ENCODE measurements at regions not wholly inside any gene's neighbourhood (a gene's known extent, or its start where the extent isn't known, plus 50 kb on each side); places are given as distances from the start of the nearest gene placed in this dataset.

DNA sequence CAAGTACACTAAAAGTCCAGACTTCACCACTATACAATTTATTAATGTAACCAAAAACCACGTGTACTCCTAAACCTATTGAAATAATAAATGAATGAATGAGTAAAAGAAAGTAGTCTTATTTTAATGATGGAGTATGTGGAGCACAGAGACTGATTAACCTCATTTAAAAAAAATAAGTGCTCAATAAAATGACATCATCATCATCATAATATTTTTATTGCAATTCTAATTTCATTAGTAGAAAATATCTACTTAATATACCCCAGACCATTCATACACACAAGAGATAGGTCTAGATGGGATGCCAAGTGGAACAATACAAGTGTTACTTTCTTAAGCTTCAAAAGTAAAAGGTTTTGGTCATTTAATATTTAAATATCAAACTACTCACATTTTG, 133.1 kb downstream of the ASB9 start:
- H3K27me3 ChIP-seq (ENCODE audit: control insufficient read depth in 1 of 2, insufficient read depth in 2 of 2, low read length in 2 of 2), result no peaks in the 10 kb centered on the region
- no peak overlapping the region for H3K27ac ChIP-seq (ENCODE audit: low read depth in 1 of 2, low read length in 2 of 2)
- no peaks in the 10 kb centered on the region for H3K36me3 ChIP-seq (ENCODE audit: insufficient read depth, low read length)
- H3K4me3 ChIP-seq (ENCODE audit: low read length), result no peak overlapping the region
- no peak for ATAC-seq (ENCODE audit: poor library complexity)
- H3K9me3 ChIP-seq (ENCODE audit: control insufficient read depth in 1 of 2, insufficient read depth in 1 of 2, low read length in 2 of 2), result no peaks in the 10 kb centered on the region
- H3K4me1 ChIP-seq (ENCODE audit: insufficient read depth, low read length), result no peaks in the 10 kb centered on the region
- Mint-ChIP-seq H3K9me3 (no peaks in the 10 kb centered on the region), H3K36me3 (ENCODE audit: low read depth) (no peaks in the 10 kb centered on the region), H3K4me1 (ENCODE audit: low read depth) (no peaks in the 10 kb centered on the region), H3K4me3 (no peak overlapping the region), H3K27ac (no peak overlapping the region), H3K27me3 (no peaks in the 10 kb centered on the region)
- intact Hi-C loops (cut with DNase I, micrococcal nuclease), result no loop called here
- TF ChIP-seq, protein P1, sequence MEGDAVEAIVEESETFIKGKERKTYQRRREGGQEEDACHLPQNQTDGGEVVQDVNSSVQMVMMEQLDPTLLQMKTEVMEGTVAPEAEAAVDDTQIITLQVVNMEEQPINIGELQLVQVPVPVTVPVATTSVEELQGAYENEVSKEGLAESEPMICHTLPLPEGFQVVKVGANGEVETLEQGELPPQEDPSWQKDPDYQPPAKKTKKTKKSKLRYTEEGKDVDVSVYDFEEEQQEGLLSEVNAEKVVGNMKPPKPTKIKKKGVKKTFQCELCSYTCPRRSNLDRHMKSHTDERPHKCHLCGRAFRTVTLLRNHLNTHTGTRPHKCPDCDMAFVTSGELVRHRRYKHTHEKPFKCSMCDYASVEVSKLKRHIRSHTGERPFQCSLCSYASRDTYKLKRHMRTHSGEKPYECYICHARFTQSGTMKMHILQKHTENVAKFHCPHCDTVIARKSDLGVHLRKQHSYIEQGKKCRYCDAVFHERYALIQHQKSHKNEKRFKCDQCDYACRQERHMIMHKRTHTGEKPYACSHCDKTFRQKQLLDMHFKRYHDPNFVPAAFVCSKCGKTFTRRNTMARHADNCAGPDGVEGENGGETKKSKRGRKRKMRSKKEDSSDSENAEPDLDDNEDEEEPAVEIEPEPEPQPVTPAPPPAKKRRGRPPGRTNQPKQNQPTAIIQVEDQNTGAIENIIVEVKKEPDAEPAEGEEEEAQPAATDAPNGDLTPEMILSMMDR (IDR thresholded peaks at IDR 0.05), result no peak
- ChIA-PET CTCF (no interaction called here), POLR2A (no interaction called here)
- no peak for DNase-seq

DNA sequence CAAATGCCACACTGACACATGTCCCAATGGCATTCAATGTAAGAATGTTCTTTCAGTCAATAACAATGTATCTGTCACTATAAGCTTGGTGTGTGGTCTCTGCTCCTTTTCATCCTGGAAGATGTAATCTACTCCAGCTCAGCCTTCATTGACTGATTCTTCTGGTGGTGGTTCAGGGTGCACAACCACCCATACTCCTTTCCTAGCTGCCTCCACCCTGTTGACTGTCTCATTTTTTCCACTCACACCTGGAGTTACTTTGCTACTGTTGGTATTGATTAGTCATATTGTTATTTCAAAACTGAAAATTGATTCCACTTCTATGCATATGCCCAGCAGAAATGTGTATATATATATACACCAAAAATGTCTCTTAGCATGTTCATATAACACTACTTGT, 140.5 kb downstream of the ASB9 start:
- Mint-ChIP-seq H3K27ac (no peak overlapping the region), H3K27me3 (no peaks in the 10 kb centered on the region), H3K4me3 (no peak overlapping the region), H3K36me3 (ENCODE audit: low read depth) (no peaks in the 10 kb centered on the region), H3K4me1 (ENCODE audit: low read depth) (no peaks in the 10 kb centered on the region), H3K9me3 (no peaks in the 10 kb centered on the region)
- no peaks in the 10 kb centered on the region for H3K9me3 ChIP-seq (ENCODE audit: control insufficient read depth in 1 of 2, insufficient read depth in 1 of 2, low read length in 2 of 2)
- DNase-seq (no peak), ATAC-seq (ENCODE audit: poor library complexity) (no peak)
- TF ChIP-seq, protein P1 (IDR thresholded peaks at IDR 0.05), result no peak
- no peak overlapping the region for H3K27ac ChIP-seq (ENCODE audit: low read depth in 1 of 2, low read length in 2 of 2)
- intact Hi-C loops (cut with DNase I, micrococcal nuclease), result no loop called here
- no peaks in the 10 kb centered on the region for H3K27me3 ChIP-seq (ENCODE audit: control insufficient read depth in 1 of 2, insufficient read depth in 2 of 2, low read length in 2 of 2)
- ChIA-PET POLR2A (no interaction called here), CTCF (no interaction called here)
- no peaks in the 10 kb centered on the region for H3K4me1 ChIP-seq (ENCODE audit: insufficient read depth, low read length)
- no peaks in the 10 kb centered on the region for H3K36me3 ChIP-seq (ENCODE audit: insufficient read depth, low read length)
- no peak overlapping the region for H3K4me3 ChIP-seq (ENCODE audit: low read length)

DNA sequence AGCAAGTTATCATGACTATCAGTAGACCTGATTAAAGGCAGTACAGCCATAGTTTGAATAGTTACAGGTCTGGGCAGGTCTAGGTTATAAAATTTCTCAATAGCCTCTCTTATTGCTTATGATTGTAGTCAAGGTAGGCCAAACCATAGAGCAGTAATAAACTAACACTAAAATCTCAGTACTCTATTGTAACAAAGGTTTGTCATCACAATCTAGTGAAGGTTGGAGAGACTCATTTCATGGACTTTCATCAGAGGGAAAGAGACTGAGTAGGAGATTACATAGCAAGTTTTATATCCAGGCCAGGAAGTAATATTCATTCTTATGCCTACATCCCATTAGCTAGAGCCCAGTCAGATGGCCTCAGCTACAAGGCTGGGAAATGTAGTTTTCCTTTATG, 141.0 kb downstream of the ASB9 start:
- TF ChIP-seq, protein P1 (IDR thresholded peaks at IDR 0.05), result no peak
- no peak overlapping the region for H3K27ac ChIP-seq (ENCODE audit: low read depth in 1 of 2, low read length in 2 of 2)
- H3K9me3 ChIP-seq (ENCODE audit: control insufficient read depth in 1 of 2, insufficient read depth in 1 of 2, low read length in 2 of 2), result no peaks in the 10 kb centered on the region
- POLR2A ChIA-PET, result no interaction called here
- CTCF ChIA-PET, result no interaction called here
- ATAC-seq (ENCODE audit: poor library complexity) (no peak), DNase-seq (no peak)
- no peaks in the 10 kb centered on the region for H3K9me3 Mint-ChIP-seq
- no peak overlapping the region for H3K4me3 Mint-ChIP-seq
- intact Hi-C loops (cut with DNase I, micrococcal nuclease), result no loop called here
- no peaks in the 10 kb centered on the region for H3K27me3 Mint-ChIP-seq
- no peaks in the 10 kb centered on the region for H3K36me3 ChIP-seq (ENCODE audit: insufficient read depth, low read length)
- no peaks in the 10 kb centered on the region for H3K27me3 ChIP-seq (ENCODE audit: control insufficient read depth in 1 of 2, insufficient read depth in 2 of 2, low read length in 2 of 2)
- no peak overlapping the region for H3K27ac Mint-ChIP-seq
- H3K36me3 Mint-ChIP-seq (ENCODE audit: low read depth), result no peaks in the 10 kb centered on the region
- no peak overlapping the region for H3K4me3 ChIP-seq (ENCODE audit: low read length)
- no peaks in the 10 kb centered on the region for H3K4me1 Mint-ChIP-seq (ENCODE audit: low read depth)
- no peaks in the 10 kb centered on the region for H3K4me1 ChIP-seq (ENCODE audit: insufficient read depth, low read length)

Data from CD4-positive, alpha-beta T cell (primary cell).